ENCODE measurements at regions not wholly inside any gene's neighbourhood (a gene's known extent, or its start where the extent isn't known, plus 50 kb on each side); places are given as distances from the start of the nearest gene placed in this dataset.

DNA sequence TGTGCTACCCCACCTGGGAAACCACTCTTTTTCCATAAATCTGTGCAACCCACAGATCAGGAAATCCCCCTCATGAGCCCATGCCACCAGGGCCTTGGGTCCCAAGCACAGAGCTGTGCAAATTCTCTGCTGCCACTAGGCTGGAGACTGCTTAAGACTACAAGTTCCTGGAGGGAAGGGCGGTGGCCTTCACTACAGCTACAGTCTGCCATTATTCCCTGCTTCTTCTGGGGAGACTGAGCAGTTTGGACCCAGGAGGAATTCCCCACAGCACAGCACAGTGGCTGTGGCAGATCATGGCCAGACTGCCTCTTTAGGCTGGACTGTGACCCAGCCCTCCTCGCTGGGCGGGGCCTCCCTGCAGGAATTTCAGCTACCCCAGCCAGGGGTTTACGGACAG is 89.7 kb upstream of the GRB10 start:
- no peaks in the 10 kb centered on the region for H3K4me1 ChIP-seq (ENCODE audit: low read depth, poor library complexity, severe bottlenecking)
- no peaks in the 10 kb centered on the region for H3K79me2 ChIP-seq (ENCODE audit: insufficient read depth, low read depth)
- no peak overlapping the region for H3K27ac ChIP-seq
- H3K9ac ChIP-seq: no peak overlapping the region
- H3K27me3 ChIP-seq (ENCODE audit: insufficient read depth, low read depth): no peaks in the 10 kb centered on the region
- no peak overlapping the region for H3K4me2 ChIP-seq
- no peaks in the 10 kb centered on the region for H4K20me1 ChIP-seq (ENCODE audit: insufficient read depth)
- H3K36me3 ChIP-seq (ENCODE audit: insufficient read depth): no peaks in the 10 kb centered on the region
- TF ChIP-seq, protein P1, sequence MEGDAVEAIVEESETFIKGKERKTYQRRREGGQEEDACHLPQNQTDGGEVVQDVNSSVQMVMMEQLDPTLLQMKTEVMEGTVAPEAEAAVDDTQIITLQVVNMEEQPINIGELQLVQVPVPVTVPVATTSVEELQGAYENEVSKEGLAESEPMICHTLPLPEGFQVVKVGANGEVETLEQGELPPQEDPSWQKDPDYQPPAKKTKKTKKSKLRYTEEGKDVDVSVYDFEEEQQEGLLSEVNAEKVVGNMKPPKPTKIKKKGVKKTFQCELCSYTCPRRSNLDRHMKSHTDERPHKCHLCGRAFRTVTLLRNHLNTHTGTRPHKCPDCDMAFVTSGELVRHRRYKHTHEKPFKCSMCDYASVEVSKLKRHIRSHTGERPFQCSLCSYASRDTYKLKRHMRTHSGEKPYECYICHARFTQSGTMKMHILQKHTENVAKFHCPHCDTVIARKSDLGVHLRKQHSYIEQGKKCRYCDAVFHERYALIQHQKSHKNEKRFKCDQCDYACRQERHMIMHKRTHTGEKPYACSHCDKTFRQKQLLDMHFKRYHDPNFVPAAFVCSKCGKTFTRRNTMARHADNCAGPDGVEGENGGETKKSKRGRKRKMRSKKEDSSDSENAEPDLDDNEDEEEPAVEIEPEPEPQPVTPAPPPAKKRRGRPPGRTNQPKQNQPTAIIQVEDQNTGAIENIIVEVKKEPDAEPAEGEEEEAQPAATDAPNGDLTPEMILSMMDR (conservative IDR thresholded peaks at IDR 0.05; ENCODE audit: low read depth, low read length): no peak
- no peak overlapping the region for H2AFZ ChIP-seq (ENCODE audit: low read depth)
- no peak overlapping the region for H3K4me3 ChIP-seq (IDR thresholded peaks at IDR 0.05; ENCODE audit: insufficient read depth, low read depth, low read length)

DNA sequence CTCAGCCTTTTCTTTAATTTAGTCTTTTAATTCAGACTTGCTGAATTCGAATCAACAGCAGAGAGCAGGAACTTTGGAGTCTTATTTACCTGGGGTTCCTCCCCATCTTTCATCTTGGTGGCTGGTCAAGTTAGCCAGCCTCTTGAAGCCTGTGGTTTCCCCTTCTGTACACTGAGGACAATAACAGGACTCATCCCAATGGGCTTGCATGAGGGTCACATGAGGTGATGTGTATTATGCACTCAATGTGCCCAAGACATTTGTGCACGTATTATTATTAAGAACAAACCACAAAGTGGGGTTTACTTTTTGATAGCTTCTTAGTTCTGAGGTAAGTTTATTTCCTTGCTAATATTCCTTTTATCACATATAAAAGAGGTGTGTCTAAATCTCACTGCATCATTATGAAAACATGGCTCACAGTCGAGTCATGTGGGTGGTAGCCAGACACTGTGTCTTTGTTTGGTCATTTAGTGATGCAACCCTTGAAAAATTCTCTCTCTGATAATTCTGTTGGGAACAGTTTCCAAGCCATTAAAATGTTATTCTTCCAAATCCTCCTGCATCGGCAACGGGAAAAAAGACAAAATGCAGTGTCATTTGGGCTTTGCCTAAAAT is 86.5 kb upstream of the GRB10 start:
- Histone ChIP-seq H4K20me1 (ENCODE audit: insufficient read depth) (no peaks in the 10 kb centered on the region), H2AFZ (ENCODE audit: low read depth) (no peak overlapping the region), H3K36me3 (ENCODE audit: insufficient read depth) (no peaks in the 10 kb centered on the region), H3K4me3 (IDR thresholded peaks at IDR 0.05; ENCODE audit: insufficient read depth, low read depth, low read length) (no peak overlapping the region), H3K27ac (no peak overlapping the region), H3K9ac (no peak overlapping the region), H3K4me1 (ENCODE audit: low read depth, poor library complexity, severe bottlenecking) (no peaks in the 10 kb centered on the region), H3K4me2 (no peak overlapping the region), H3K79me2 (ENCODE audit: insufficient read depth, low read depth) (no peaks in the 10 kb centered on the region), H3K27me3 (ENCODE audit: insufficient read depth, low read depth) (no peaks in the 10 kb centered on the region)
- TF ChIP-seq, protein P1 (conservative IDR thresholded peaks at IDR 0.05; ENCODE audit: low read depth, low read length): no peak

DNA sequence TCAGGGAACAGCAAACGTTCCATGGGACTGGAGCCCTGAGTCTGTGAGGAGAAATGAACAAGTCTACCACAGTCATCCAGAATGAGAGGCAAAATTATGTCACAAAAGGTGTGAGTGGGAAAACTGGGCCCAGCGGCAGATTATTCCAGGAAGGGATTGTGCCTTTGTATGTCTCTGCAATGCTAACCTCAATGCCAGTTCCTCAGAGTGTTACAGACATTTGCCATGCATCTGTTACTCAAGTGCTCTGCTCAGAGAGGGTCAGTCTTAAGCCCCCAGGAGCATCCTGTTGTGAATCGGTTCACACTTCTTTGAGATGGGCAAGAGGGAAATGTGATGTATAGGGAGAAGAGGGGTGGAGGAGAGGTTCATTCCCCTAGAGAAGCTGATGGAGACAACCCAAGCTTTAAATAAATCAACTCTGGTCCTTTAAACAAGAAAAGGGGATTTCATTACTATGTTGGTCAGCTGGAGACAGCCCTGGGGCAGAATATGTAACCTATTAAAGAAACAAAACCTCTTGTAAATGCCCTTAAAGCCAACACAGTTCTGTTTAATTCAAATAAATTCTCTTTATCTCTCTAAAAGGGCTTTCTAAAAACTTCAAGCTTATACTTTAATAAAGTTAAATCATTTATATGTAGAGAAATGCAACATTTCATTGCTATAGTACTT is 85.9 kb upstream of the GRB10 start:
- H3K4me2 ChIP-seq: no peak overlapping the region
- TF ChIP-seq, protein P1 (conservative IDR thresholded peaks at IDR 0.05; ENCODE audit: low read depth, low read length): no peak

DNA sequence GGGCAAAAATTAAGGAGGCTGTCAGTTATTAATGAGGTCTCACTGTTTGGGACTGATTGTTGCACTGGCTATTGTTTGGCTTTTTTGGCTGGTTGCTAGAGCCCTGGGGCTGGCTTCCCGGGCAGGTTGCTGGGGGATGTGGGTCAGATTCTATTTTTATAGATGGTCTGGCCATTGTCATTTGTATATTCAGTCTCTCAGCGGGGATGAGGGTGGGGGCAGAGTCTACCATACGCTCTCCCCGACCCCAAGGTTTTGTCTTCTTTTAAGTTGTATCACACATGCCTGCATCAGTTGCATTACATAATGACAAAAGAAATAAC is 84.3 kb upstream of the GRB10 start:
- TF ChIP-seq, protein P1 (conservative IDR thresholded peaks at IDR 0.05; ENCODE audit: low read depth, low read length): no peak
- Histone ChIP-seq H3K9ac (no peak overlapping the region), H3K4me3 (IDR thresholded peaks at IDR 0.05; ENCODE audit: insufficient read depth, low read depth, low read length) (no peak overlapping the region), H3K4me2 (no peak overlapping the region), H3K79me2 (ENCODE audit: insufficient read depth, low read depth) (no peaks in the 10 kb centered on the region), H3K27ac (no peak overlapping the region), H3K36me3 (ENCODE audit: insufficient read depth) (no peaks in the 10 kb centered on the region), H3K4me1 (ENCODE audit: low read depth, poor library complexity, severe bottlenecking) (no peaks in the 10 kb centered on the region), H4K20me1 (ENCODE audit: insufficient read depth) (no peaks in the 10 kb centered on the region), H2AFZ (ENCODE audit: low read depth) (no peak overlapping the region), H3K27me3 (ENCODE audit: insufficient read depth, low read depth) (no peaks in the 10 kb centered on the region)

More for the DNA sequence above, 85.9 kb upstream of the GRB10 start:
- Histone ChIP-seq H3K4me1 (ENCODE audit: low read depth, poor library complexity, severe bottlenecking) (no peaks in the 10 kb centered on the region), H2AFZ (ENCODE audit: low read depth) (no peak overlapping the region), H3K79me2 (ENCODE audit: insufficient read depth, low read depth) (no peaks in the 10 kb centered on the region), H3K36me3 (ENCODE audit: insufficient read depth) (no peaks in the 10 kb centered on the region), H3K4me3 (IDR thresholded peaks at IDR 0.05; ENCODE audit: insufficient read depth, low read depth, low read length) (no peak overlapping the region), H3K27me3 (ENCODE audit: insufficient read depth, low read depth) (no peaks in the 10 kb centered on the region), H3K27ac (no peak overlapping the region), H3K9ac (no peak overlapping the region), H4K20me1 (ENCODE audit: insufficient read depth) (no peaks in the 10 kb centered on the region)
